Nephron progenitor cell (in vitro differentiated cells): ENCODE measurements at regions not wholly inside any gene's neighbourhood (a gene's known extent, or its start where the extent isn't known, plus 50 kb on each side); places are given as distances from the start of the nearest gene placed in this dataset.

Source experiments
- DNase-seq: peaks from one replicate; pipeline ENCODE4 v3.0.0; 2021
- H3K27ac Mint-ChIP-seq: 2 replicates; pipeline ENCODE4 v1.8.0; 2021; ENCODE audit warnings: mild to moderate bottlenecking, moderate library complexity, mixed read lengths
- H3K27me3 Mint-ChIP-seq: 2 replicates; pipeline ENCODE4 v1.8.0; 2021; ENCODE audit warnings: mild to moderate bottlenecking, low read depth, mixed read lengths; ENCODE audit not compliant: poor library complexity
- H3K36me3 Mint-ChIP-seq: 2 replicates; pipeline ENCODE4 v1.8.0; 2021; ENCODE audit warnings: low read depth, mixed read lengths
- H3K4me1 Mint-ChIP-seq: 2 replicates; pipeline ENCODE4 v1.8.0; 2021; ENCODE audit warnings: mixed read lengths
- H3K4me3 Mint-ChIP-seq: 2 replicates; pipeline ENCODE4 v1.8.0; 2021; ENCODE audit warnings: mild to moderate bottlenecking, moderate library complexity, mixed read lengths
- H3K9me3 Mint-ChIP-seq: 2 replicates; pipeline ENCODE4 v1.8.0; 2021; ENCODE audit warnings: mild to moderate bottlenecking, moderate library complexity, mixed read lengths
- TF ChIP-seq, protein P1 (sequence below): fragments of 200-600 bp; sonication (generic); IDR thresholded peaks from 2 replicates; pipeline ENCODE4 v1.5.0; 2021; ENCODE audit warnings: antibody characterized with exemption

DNA sequence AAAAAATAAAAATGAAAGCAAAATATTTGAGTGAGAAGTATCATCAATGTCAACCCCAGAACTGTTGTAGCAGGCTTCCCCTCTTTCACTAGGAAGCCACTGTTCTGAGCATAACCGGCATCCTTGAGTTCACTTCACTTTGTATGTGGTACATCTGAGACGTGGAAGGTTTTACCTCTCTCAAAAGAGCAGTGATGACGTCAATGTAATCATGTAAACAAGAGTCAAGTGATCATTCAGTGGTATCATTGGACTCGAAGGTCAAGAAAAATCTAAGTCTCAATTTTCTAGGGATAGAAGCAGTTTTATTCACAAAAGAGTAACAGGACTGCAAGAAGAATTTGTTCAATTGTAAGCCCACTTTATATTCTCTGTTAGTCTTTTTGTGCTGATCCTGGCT, 339.8 kb upstream of the THRB start:
- TF ChIP-seq, protein P1, sequence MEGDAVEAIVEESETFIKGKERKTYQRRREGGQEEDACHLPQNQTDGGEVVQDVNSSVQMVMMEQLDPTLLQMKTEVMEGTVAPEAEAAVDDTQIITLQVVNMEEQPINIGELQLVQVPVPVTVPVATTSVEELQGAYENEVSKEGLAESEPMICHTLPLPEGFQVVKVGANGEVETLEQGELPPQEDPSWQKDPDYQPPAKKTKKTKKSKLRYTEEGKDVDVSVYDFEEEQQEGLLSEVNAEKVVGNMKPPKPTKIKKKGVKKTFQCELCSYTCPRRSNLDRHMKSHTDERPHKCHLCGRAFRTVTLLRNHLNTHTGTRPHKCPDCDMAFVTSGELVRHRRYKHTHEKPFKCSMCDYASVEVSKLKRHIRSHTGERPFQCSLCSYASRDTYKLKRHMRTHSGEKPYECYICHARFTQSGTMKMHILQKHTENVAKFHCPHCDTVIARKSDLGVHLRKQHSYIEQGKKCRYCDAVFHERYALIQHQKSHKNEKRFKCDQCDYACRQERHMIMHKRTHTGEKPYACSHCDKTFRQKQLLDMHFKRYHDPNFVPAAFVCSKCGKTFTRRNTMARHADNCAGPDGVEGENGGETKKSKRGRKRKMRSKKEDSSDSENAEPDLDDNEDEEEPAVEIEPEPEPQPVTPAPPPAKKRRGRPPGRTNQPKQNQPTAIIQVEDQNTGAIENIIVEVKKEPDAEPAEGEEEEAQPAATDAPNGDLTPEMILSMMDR: no peak
- Mint-ChIP-seq H3K27me3 (peaks cover 54% of the 10 kb centered on the region), H3K4me1 (peaks cover 12% of the 10 kb centered on the region), H3K36me3 (no peaks in the 10 kb centered on the region), H3K9me3 (no peaks in the 10 kb centered on the region), H3K27ac (no peak overlapping the region), H3K4me3 (no peak overlapping the region)
- DNase-seq: no peak

DNA sequence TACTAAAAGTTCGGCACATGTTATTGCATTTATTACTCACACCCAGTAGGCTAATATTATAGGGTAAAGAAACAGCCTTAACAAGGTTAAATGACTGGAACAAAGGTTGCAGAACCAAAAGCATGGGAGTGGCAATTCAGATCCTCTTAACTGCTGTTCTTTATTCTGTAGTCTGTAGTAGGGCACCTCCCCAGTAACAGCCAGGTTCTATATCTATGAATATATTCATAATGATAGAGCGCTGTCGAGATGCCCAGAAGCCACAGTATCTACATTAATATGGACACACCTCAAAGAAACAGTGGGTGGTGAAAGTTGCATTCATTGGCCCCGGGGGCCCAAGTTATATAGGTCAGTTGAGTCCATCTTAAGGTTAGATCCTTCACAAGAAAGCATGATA, 340.9 kb upstream of the THRB start:
- Mint-ChIP-seq H3K27me3 (peaks cover 48% of the 10 kb centered on the region), H3K36me3 (no peaks in the 10 kb centered on the region), H3K4me1 (peaks cover 3% of the 10 kb centered on the region), H3K27ac (no peak overlapping the region), H3K4me3 (no peak overlapping the region), H3K9me3 (no peaks in the 10 kb centered on the region)
- TF ChIP-seq, protein P1: no peak
- DNase-seq: no peak

DNA sequence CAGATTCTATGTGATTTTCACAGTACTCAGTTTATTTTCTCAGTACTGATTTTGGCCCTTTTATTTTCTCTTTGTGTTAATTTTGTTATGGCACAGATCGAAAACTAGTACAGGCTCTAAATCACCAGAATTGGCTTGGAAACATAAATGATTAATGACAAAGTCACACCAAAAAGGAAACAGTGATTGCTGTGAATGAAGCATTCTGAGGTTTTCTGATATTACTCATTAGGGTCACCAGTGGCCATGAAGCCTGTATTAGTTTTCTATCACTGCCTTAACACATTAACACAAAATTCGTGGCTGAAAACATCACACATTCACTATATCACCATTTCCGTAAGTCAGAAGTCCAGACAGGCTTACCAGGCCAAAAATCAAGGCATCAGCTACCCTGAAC, 343.0 kb upstream of the THRB start:
- no peaks in the 10 kb centered on the region for H3K9me3 Mint-ChIP-seq
- peaks cover 30% of the 10 kb centered on the region for H3K27me3 Mint-ChIP-seq

DNA sequence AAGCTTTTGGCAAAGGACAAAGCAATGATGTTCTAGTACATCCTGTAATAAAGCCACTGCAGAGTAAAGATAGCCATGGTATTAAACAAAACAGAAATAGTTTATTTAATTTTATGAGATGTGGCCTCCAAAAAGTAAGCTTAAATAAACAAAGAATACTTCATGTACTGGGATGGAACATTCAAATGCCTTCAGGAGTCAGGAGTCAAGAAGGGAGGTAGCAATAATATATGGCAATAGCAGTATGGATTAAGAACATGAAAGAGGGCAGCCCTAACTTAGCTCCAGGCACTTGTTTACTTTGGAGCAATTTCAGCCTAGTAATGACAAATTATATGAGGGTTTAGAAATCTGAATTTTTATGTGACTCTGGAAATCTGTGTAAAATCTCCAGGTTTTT, 343.9 kb upstream of the THRB start:
- TF ChIP-seq, protein P1: no peak
- no peak overlapping the region for H3K27ac Mint-ChIP-seq
- DNase-seq: no peak
- H3K36me3 Mint-ChIP-seq: no peaks in the 10 kb centered on the region
- H3K4me1 Mint-ChIP-seq: peaks cover 12% of the 10 kb centered on the region
- H3K27me3 Mint-ChIP-seq: peaks cover 20% of the 10 kb centered on the region
- H3K9me3 Mint-ChIP-seq: no peaks in the 10 kb centered on the region
- no peak overlapping the region for H3K4me3 Mint-ChIP-seq

More for the DNA sequence above, 343.0 kb upstream of the THRB start:
- no peak for DNase-seq
- TF ChIP-seq, protein P1: no peak
- H3K4me1 Mint-ChIP-seq: peaks cover 3% of the 10 kb centered on the region
- no peak overlapping the region for H3K4me3 Mint-ChIP-seq
- H3K27ac Mint-ChIP-seq: no peak overlapping the region
- no peaks in the 10 kb centered on the region for H3K36me3 Mint-ChIP-seq

DNA sequence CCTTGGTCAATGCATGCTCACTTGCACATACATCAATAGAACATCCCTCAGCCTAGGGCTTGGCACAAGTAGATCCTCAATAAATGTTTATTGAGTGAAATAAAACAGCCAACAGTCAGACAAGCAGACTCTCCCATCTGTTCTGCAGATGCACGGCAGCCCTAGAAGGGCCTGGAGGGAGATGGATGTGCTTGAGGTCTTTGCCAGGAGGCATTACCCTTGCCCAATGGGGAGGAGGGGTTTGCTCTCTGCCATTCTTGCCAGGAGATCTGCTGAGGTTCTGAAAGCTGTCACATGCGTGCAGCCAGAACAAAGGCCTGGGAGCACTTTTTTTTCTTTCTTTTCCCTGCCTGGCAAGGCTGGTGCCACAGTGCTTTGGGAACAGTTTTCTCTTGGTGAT, 349.3 kb upstream of the THRB start:
- Mint-ChIP-seq H3K27me3 (peaks cover 7% of the 10 kb centered on the region), H3K27ac (no peak overlapping the region), H3K9me3 (no peaks in the 10 kb centered on the region), H3K4me1 (peaks cover 16% of the 10 kb centered on the region), H3K4me3 (no peak overlapping the region), H3K36me3 (no peaks in the 10 kb centered on the region)
- DNase-seq: no peak
- TF ChIP-seq, protein P1: no peak

DNA sequence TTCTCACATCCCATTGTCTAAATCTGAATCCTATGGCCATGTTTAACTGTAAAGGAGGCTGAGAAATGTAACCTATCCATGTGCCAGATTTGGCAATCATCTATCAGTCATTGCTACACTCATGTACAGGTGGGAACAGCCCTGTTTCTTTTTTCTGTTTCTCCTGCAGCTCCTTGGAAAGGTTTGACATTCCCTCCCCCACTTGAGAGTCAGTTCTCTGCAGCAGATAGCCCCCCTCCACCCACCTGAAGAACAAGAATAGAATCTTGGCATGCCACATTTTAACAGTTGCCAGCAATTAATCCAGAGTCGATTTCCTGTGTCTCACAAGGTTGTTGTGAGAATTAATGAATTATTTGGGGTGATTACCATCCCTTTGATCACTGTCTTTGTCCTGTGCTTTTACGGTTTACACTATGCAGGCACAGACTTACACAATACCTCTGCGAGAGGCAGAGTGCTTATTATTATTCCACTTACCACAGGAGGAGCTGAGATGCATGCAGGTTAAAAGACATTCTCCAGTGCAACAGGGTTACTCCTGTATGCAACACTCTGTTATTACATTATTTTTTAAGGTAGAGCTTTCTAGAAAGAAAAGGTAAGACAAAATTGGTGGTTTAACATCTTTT, 351.0 kb upstream of the THRB start:
- H3K4me1 Mint-ChIP-seq: peaks cover 21% of the 10 kb centered on the region
- peaks cover 4% of the 10 kb centered on the region for H3K27me3 Mint-ChIP-seq
- no peaks in the 10 kb centered on the region for H3K36me3 Mint-ChIP-seq
- no peak overlapping the region for H3K27ac Mint-ChIP-seq
- DNase-seq: no peak
- H3K4me3 Mint-ChIP-seq: no peak overlapping the region
- H3K9me3 Mint-ChIP-seq: no peaks in the 10 kb centered on the region
- TF ChIP-seq, protein P1: no peak
